Aorta (tissue), 5 donors: ENCODE measurements at regions not wholly inside any gene's neighbourhood (a gene's known extent, or its start where the extent isn't known, plus 50 kb on each side); places are given as distances from the start of the nearest gene placed in this dataset.

Experiments used
- ATAC-seq: fragments of 200-7000 bp; cut with Tn5 transposase; one replicate; pipeline ENCODE4 v1.9.1; 2022; ENCODE audit warnings: moderate library complexity; ENCODE audit not compliant: low FRiP score
- DNase-seq, 2 donors: peaks; one replicate each; pipeline ENCODE4 v3.0.0-alpha.2; 2020
- H3K27ac ChIP-seq, 2 donors: one replicate each; pipeline ENCODE4 v1.5.1; 2013; ENCODE audit warnings: low read length in 2 of 2, mild to moderate bottlenecking in 2 of 2, moderate library complexity in 2 of 2, control low read depth in 1 of 2, inconsistent platforms in 1 of 2, low read depth in 1 of 2
- H3K27me3 ChIP-seq, 2 donors: one replicate each; pipeline ENCODE4 v1.6.1; 2013; ENCODE audit warnings: control low read depth in 1 of 2, low read length in 1 of 2, mild to moderate bottlenecking in 1 of 2, moderate library complexity in 1 of 2; ENCODE audit not compliant: insufficient read depth in 2 of 2, control insufficient read depth in 1 of 2
- H3K36me3 ChIP-seq, 2 donors: one replicate each; pipeline ENCODE4 v1.6.1; 2013; ENCODE audit warnings: control low read depth in 1 of 2, low read length in 1 of 2, mild to moderate bottlenecking in 1 of 2; ENCODE audit not compliant: insufficient read depth in 2 of 2, control insufficient read depth in 1 of 2
- H3K4me1 ChIP-seq, 2 donors: one replicate each; pipeline ENCODE4 v1.6.1; 2013; ENCODE audit warnings: low read length in 2 of 2, control low read depth in 1 of 2, mild to moderate bottlenecking in 1 of 2, moderate library complexity in 1 of 2; ENCODE audit not compliant: insufficient read depth in 2 of 2, control insufficient read depth in 1 of 2
- H3K4me3 ChIP-seq, 2 donors: one replicate each; pipeline ENCODE4 v1.5.1; 2013; ENCODE audit warnings: low read length in 2 of 2, control low read depth in 1 of 2, mild to moderate bottlenecking in 1 of 2
- H3K9me3 ChIP-seq: one replicate; pipeline ENCODE4 v1.6.1; 2013; ENCODE audit warnings: mild to moderate bottlenecking, low read length; ENCODE audit not compliant: control insufficient read depth
- WGBS, 2 donors: extraction: QIAGEN DNeasy Blood & Tissue Kit; methylation state at CpG; one replicate each; pipeline ENCODE4 v1.1.7; 2013; 5-methylcytosine and 5-hydroxymethylcytosine counted together
- intact Hi-C, 2 donors: fragments of 100-400 bp; cut with DNase I; formaldehyde crosslinking; loops; one replicate each; pipeline versions ENCODE4 v1.14.2 to v1.15.0; 2022
- donor health status: healthy with polysubstance abuse.
- donor health status: Bipolar disorder and iron deficiency.
- donor health status: DM: no; HTN: no; CAD: no.
- donor health status: DM: no; HTN: no; CAD: no.
- donor health status: DM: yes; HTN: yes; CAD: no.

- 80% methylated on average over 1 of the region's 1 CpG for WGBS, 2 donors
- H3K27me3 ChIP-seq: no peaks in the 10 kb centered on the region
- H3K4me1 ChIP-seq: no peaks in the 10 kb centered on the region
- no peaks in the 10 kb centered on the region for H3K9me3 ChIP-seq
- H3K4me3 ChIP-seq: no peak overlapping the region
- H3K36me3 ChIP-seq: no peaks in the 10 kb centered on the region
- no peak for ATAC-seq
- H3K27ac ChIP-seq: no peak overlapping the region
- intact Hi-C loops: no loop called here
- no peak for DNase-seq
Measured at GRCh38 chr9:118553465-118553864, 815.8 kb downstream of the BRINP1 start.

DNA sequence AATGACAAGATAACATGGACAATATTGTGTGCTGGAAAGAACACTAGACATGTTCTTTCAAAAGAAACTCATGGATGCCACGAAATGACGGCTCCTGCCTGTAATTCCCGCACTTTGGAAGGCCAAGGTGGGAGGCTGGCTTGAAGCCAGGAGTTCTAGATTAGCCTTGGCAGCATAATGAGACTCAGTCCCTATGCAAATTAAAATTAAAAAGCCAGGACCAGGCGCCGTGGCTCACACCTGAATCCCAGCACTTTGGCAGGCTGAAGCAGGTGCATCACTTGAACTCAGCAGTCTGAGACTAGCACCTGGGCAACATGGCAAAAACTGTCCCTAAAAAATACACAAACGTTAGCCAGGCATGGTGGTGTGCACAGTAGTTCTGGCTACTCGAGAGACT, 814.2 kb downstream of the BRINP1 start:
- ATAC-seq (no peak), DNase-seq (no peak)
- Histone ChIP-seq H3K4me1 (no peaks in the 10 kb centered on the region), H3K36me3 (no peaks in the 10 kb centered on the region), H3K27ac (no peak overlapping the region), H3K27me3 (no peaks in the 10 kb centered on the region), H3K9me3 (no peaks in the 10 kb centered on the region), H3K4me3 (no peak overlapping the region)
- WGBS, 2 donors: 76 to 83% methylated on average over 7 of the region's 7 CpGs
- intact Hi-C loops: no loop called here

- no peaks in the 10 kb centered on the region for H3K4me1 ChIP-seq
- no peak for DNase-seq
- 87% methylated on average over 1 of the region's 1 CpG for WGBS, 2 donors
- ATAC-seq: no peak
- H3K36me3 ChIP-seq: no peaks in the 10 kb centered on the region
- H3K4me3 ChIP-seq: no peak overlapping the region
- no peaks in the 10 kb centered on the region for H3K27me3 ChIP-seq
- no peak overlapping the region for H3K27ac ChIP-seq
- no peaks in the 10 kb centered on the region for H3K9me3 ChIP-seq
- intact Hi-C loops: no loop called here
Measured at GRCh38 chr9:118558026-118558425, 811.2 kb downstream of the BRINP1 start.

DNA sequence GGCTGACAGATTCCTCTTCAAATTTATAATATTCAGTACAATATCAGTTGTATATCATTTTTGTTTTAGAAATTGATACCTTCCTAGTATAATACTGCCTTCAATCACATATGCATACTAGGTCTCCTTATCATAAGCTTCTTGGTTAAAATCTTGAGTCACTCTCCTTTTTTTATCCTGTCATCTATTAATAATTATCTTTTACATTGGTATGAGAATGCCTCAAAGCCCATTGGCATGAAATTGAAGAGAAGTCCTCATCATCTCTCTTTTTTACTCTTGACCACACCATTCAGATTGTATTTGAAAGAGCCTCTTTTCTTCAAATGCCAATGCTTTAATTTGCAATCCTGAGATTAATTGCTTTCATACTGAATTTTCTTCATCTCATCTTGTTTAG, 810.3 kb downstream of the BRINP1 start:
- Histone ChIP-seq H3K4me1 (no peaks in the 10 kb centered on the region), H3K9me3 (no peaks in the 10 kb centered on the region), H3K27ac (no peak overlapping the region), H3K4me3 (no peak overlapping the region), H3K27me3 (no peaks in the 10 kb centered on the region), H3K36me3 (no peaks in the 10 kb centered on the region)
- intact Hi-C loops: no loop called here
- ATAC-seq: no peak
- DNase-seq: no peak

DNA sequence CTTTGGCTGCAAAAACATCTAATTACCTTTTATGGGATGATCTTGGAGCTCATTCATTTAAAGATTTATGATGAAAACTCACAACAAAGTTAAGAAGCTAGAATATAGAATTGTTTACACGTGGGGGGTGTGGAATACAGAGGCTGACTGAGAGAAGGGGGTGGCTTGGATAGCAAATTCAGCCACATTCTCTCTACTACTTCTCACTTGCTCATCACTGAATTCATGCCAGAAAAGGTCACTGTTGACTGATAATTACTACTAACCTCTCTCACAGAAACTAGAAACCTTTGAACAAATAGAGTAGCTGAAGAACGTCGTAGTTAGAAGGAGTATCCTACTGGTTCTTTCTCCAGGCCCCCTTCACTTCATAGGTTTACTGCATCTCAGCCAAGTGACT, 808.2 kb downstream of the BRINP1 start:
- DNase-seq: no peak
- no peaks in the 10 kb centered on the region for H3K27me3 ChIP-seq
- 75 to 79% methylated on average over 3 of the region's 3 CpGs for WGBS, 2 donors
- intact Hi-C loops: no loop called here
- no peak for ATAC-seq
- H3K9me3 ChIP-seq: no peaks in the 10 kb centered on the region
- H3K4me1 ChIP-seq: no peaks in the 10 kb centered on the region
- H3K27ac ChIP-seq: no peak overlapping the region
- no peaks in the 10 kb centered on the region for H3K36me3 ChIP-seq
- H3K4me3 ChIP-seq: no peak overlapping the region

GRCh38 chr9:118563677-118564076, 805.6 kb downstream of the BRINP1 start:
- Histone ChIP-seq H3K9me3 (no peaks in the 10 kb centered on the region), H3K4me3 (no peak overlapping the region), H3K27me3 (no peaks in the 10 kb centered on the region), H3K4me1 (no peaks in the 10 kb centered on the region), H3K27ac (no peak overlapping the region), H3K36me3 (no peaks in the 10 kb centered on the region)
- DNase-seq (no peak), ATAC-seq (no peak)
- intact Hi-C loops: no loop called here
- 55 to 59% methylated on average over 2 of the region's 2 CpGs for WGBS, 2 donors

- 87 to 94% methylated on average over 2 of the region's 2 CpGs for WGBS, 2 donors
- ATAC-seq (no peak), DNase-seq (no peak)
- Histone ChIP-seq H3K9me3 (no peaks in the 10 kb centered on the region), H3K36me3 (no peaks in the 10 kb centered on the region), H3K4me1 (no peaks in the 10 kb centered on the region), H3K27ac (no peak overlapping the region), H3K27me3 (no peaks in the 10 kb centered on the region), H3K4me3 (no peak overlapping the region)
- intact Hi-C loops: no loop called here
Measured at GRCh38 chr9:118567861-118568260, 801.4 kb downstream of the BRINP1 start.

DNA sequence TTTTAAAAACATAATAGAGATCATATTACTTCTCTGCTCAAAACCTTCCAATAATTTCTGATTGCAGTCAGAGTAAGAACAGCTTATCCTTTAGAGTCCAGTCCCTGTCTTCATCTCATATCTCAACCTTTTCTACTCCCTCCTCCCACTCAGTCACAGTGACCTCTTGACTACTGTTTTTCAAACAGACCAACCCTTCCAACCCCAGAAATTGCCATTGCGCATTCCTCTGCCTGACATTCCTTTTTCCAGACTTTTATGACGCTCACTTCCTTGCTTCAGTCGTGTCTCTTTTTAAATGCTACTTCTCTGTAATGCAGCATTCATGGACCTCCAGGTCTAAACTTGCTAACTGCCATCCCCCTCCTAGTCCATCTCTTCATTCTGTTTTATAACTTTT, 800.5 kb downstream of the BRINP1 start:
- intact Hi-C loops: no loop called here
- WGBS, 2 donors: 22 to 36% methylated on average over 3 of the region's 3 CpGs
- Histone ChIP-seq H3K4me1 (no peaks in the 10 kb centered on the region), H3K27ac (no peak overlapping the region), H3K27me3 (no peaks in the 10 kb centered on the region), H3K4me3 (no peak overlapping the region), H3K9me3 (no peaks in the 10 kb centered on the region), H3K36me3 (no peaks in the 10 kb centered on the region)
- ATAC-seq (no peak), DNase-seq (no peak)

- H3K36me3 ChIP-seq: no peaks in the 10 kb centered on the region
- intact Hi-C loops: no loop called here
- no peak for ATAC-seq
- no peaks in the 10 kb centered on the region for H3K9me3 ChIP-seq
- no peaks in the 10 kb centered on the region for H3K27me3 ChIP-seq
- no peaks in the 10 kb centered on the region for H3K4me1 ChIP-seq
- no peak for DNase-seq
- whole genome bisulfite sequencing, 2 donors: 91 to 94% methylated on average over 3 of the region's 3 CpGs
- H3K4me3 ChIP-seq: no peak overlapping the region
- H3K27ac ChIP-seq: no peak overlapping the region
Measured at GRCh38 chr9:118569148-118569547, 800.1 kb downstream of the BRINP1 start.
